ENCODE measurements at regions not wholly inside any gene's neighbourhood (a gene's known extent, or its start where the extent isn't known, plus 50 kb on each side); places are given as distances from the start of the nearest gene placed in this dataset.
A peak's percentile ranks its signal among the peaks of the same experiment; 100 is the strongest.
"Not testable (repeated sequence)": the region's sequence is repeated elsewhere in the genome, so short reads cannot be mapped to it uniquely, and the experiment has no call there.

- H3K9me1 ChIP-seq (ENCODE audit: control insufficient read depth, extremely low read depth, insufficient read depth, low read length); H3K4me2 ChIP-seq (ENCODE audit: control insufficient read depth, extremely low read depth, insufficient read depth, low read depth, low read length); dilution Hi-C loops (cut with MboI; ENCODE audit: extremely low pct_ligation_motif_present, low sequenced_read_pairs); H3K79me2 ChIP-seq (ENCODE audit: control insufficient read depth, insufficient read depth, low read length); H3K27me3 ChIP-seq (ENCODE audit: control insufficient read depth, extremely low read depth, insufficient read depth, low read length); H3K9ac ChIP-seq (ENCODE audit: control insufficient read depth, extremely low read depth, insufficient read depth, low read length); H3K36me3 ChIP-seq (ENCODE audit: control insufficient read depth in 2 of 2, extremely low read depth in 1 of 2, insufficient read depth in 2 of 2, low read length in 2 of 2); DNase-seq (ENCODE audit: low read depth, low spot score); H2AFZ ChIP-seq (ENCODE audit: control insufficient read depth, low read length); H3K27ac ChIP-seq (ENCODE audit: control insufficient read depth, insufficient read depth, low read length); H3K9me3 ChIP-seq (ENCODE audit: control insufficient read depth, low read depth, low read length); H4K20me1 ChIP-seq (ENCODE audit: control insufficient read depth, extremely low read depth, insufficient read depth, low read length); H3K4me3 ChIP-seq (ENCODE audit: control insufficient read depth in 2 of 3, extremely low read depth in 1 of 3, insufficient read depth in 2 of 3, low read depth in 1 of 3, low read length in 3 of 3); H3K4me1 ChIP-seq (ENCODE audit: control insufficient read depth, extremely low read depth, insufficient read depth, low read length): not testable (repeated sequence)
- FAIRE-seq: peak; percentile 23
Observed at GRCh38 chr7:149950578-149950924, 76.8 kb downstream of the ATP6V0E2 start.

DNA sequence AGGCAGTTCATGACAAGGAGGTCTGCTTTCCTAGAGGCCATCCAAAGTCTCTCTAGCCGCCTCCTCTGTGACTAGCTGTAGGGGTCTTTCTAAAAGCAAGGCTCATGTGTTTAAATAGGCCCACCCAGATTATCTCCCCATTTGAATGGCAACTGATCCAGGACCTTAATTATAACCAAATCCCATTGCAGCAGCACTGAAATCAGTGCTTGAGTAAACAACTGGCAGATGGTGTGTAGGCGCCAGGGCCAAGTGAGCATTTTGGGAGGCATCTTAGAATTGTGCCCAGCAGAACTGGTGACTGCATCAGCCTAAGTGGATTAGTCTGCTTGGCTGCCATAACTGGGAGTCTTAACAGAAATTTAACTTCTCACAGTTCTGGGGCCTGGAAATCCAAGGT lies 77.8 kb downstream of the ATP6V0E2 start:
- H3K4me3 ChIP-seq (ENCODE audit: control insufficient read depth in 2 of 3, extremely low read depth in 1 of 3, insufficient read depth in 2 of 3, low read depth in 1 of 3, low read length in 3 of 3); H3K36me3 ChIP-seq (ENCODE audit: control insufficient read depth in 2 of 2, extremely low read depth in 1 of 2, insufficient read depth in 2 of 2, low read length in 2 of 2); H3K4me1 ChIP-seq (ENCODE audit: control insufficient read depth, extremely low read depth, insufficient read depth, low read length); H3K9ac ChIP-seq (ENCODE audit: control insufficient read depth, extremely low read depth, insufficient read depth, low read length); H3K27me3 ChIP-seq (ENCODE audit: control insufficient read depth, extremely low read depth, insufficient read depth, low read length); DNase-seq (ENCODE audit: low read depth, low spot score); H3K27ac ChIP-seq (ENCODE audit: control insufficient read depth, insufficient read depth, low read length); dilution Hi-C loops (cut with MboI; ENCODE audit: extremely low pct_ligation_motif_present, low sequenced_read_pairs); H2AFZ ChIP-seq (ENCODE audit: control insufficient read depth, low read length); FAIRE-seq; H4K20me1 ChIP-seq (ENCODE audit: control insufficient read depth, extremely low read depth, insufficient read depth, low read length); H3K79me2 ChIP-seq (ENCODE audit: control insufficient read depth, insufficient read depth, low read length); H3K9me1 ChIP-seq (ENCODE audit: control insufficient read depth, extremely low read depth, insufficient read depth, low read length); H3K9me3 ChIP-seq (ENCODE audit: control insufficient read depth, low read depth, low read length); H3K4me2 ChIP-seq (ENCODE audit: control insufficient read depth, extremely low read depth, insufficient read depth, low read depth, low read length): not testable (repeated sequence)

GRCh38 chr7:149958880-149959279 lies 85.1 kb downstream of the ATP6V0E2 start:
- H3K36me3 ChIP-seq (ENCODE audit: control insufficient read depth in 2 of 2, extremely low read depth in 1 of 2, insufficient read depth in 2 of 2, low read length in 2 of 2); H2AFZ ChIP-seq (ENCODE audit: control insufficient read depth, low read length); H3K79me2 ChIP-seq (ENCODE audit: control insufficient read depth, insufficient read depth, low read length); H3K4me3 ChIP-seq (ENCODE audit: control insufficient read depth in 2 of 3, extremely low read depth in 1 of 3, insufficient read depth in 2 of 3, low read depth in 1 of 3, low read length in 3 of 3); H3K9ac ChIP-seq (ENCODE audit: control insufficient read depth, extremely low read depth, insufficient read depth, low read length); H3K4me2 ChIP-seq (ENCODE audit: control insufficient read depth, extremely low read depth, insufficient read depth, low read depth, low read length); H3K9me3 ChIP-seq (ENCODE audit: control insufficient read depth, low read depth, low read length); H3K27me3 ChIP-seq (ENCODE audit: control insufficient read depth, extremely low read depth, insufficient read depth, low read length); H3K9me1 ChIP-seq (ENCODE audit: control insufficient read depth, extremely low read depth, insufficient read depth, low read length); H3K27ac ChIP-seq (ENCODE audit: control insufficient read depth, insufficient read depth, low read length); FAIRE-seq; DNase-seq (ENCODE audit: low read depth, low spot score); H4K20me1 ChIP-seq (ENCODE audit: control insufficient read depth, extremely low read depth, insufficient read depth, low read length); H3K4me1 ChIP-seq (ENCODE audit: control insufficient read depth, extremely low read depth, insufficient read depth, low read length); dilution Hi-C loops (cut with MboI; ENCODE audit: extremely low pct_ligation_motif_present, low sequenced_read_pairs): not testable (repeated sequence)

DNA sequence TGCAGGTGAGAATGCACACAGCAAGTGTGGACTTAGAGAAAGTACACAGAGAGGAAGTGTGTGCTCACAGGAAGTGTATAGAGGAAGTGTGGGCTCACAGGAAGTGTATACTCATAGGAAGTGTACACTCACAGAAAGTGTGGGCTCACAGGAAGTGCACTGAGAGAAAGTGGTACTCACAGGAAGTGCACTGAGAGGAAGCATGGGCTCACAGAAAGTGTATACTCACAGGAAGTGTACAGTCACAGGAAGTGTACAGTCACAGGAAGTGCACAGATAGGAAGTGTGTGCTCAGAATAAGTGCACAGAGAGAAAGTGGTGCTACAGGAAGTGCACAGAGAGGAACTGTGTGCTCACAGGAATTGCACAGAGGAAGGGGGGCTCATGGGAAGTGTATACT lies 87.1 kb downstream of the ATP6V0E2 start:
- H3K4me1 ChIP-seq (ENCODE audit: control insufficient read depth, extremely low read depth, insufficient read depth, low read length); H3K9ac ChIP-seq (ENCODE audit: control insufficient read depth, extremely low read depth, insufficient read depth, low read length); FAIRE-seq; H3K27me3 ChIP-seq (ENCODE audit: control insufficient read depth, extremely low read depth, insufficient read depth, low read length); H3K9me1 ChIP-seq (ENCODE audit: control insufficient read depth, extremely low read depth, insufficient read depth, low read length); DNase-seq (ENCODE audit: low read depth, low spot score); H4K20me1 ChIP-seq (ENCODE audit: control insufficient read depth, extremely low read depth, insufficient read depth, low read length); H3K4me2 ChIP-seq (ENCODE audit: control insufficient read depth, extremely low read depth, insufficient read depth, low read depth, low read length); dilution Hi-C loops (cut with MboI; ENCODE audit: extremely low pct_ligation_motif_present, low sequenced_read_pairs); H2AFZ ChIP-seq (ENCODE audit: control insufficient read depth, low read length); H3K4me3 ChIP-seq (ENCODE audit: control insufficient read depth in 2 of 3, extremely low read depth in 1 of 3, insufficient read depth in 2 of 3, low read depth in 1 of 3, low read length in 3 of 3); H3K79me2 ChIP-seq (ENCODE audit: control insufficient read depth, insufficient read depth, low read length); H3K9me3 ChIP-seq (ENCODE audit: control insufficient read depth, low read depth, low read length); H3K36me3 ChIP-seq (ENCODE audit: control insufficient read depth in 2 of 2, extremely low read depth in 1 of 2, insufficient read depth in 2 of 2, low read length in 2 of 2); H3K27ac ChIP-seq (ENCODE audit: control insufficient read depth, insufficient read depth, low read length): not testable (repeated sequence)

DNA sequence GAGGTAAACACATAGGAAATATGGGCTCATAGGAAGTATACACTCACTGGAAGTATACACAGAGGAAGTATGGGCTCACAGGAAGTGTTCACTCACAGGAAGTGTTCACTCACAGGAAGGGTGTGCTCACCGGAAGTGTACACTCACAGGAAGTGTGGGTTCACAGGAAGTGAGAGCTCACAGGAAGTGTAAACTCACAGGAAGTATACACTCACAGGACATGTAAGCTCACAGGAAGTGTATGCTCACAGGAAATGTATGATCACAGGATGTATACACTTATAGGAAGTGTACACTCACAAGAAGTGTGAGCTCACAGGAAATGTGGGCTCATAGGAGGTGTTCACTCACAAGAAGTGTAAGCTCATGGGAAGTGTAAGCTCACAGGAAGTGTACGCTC lies 88.1 kb downstream of the ATP6V0E2 start:
- dilution Hi-C loops (cut with MboI; ENCODE audit: extremely low pct_ligation_motif_present, low sequenced_read_pairs); H3K27me3 ChIP-seq (ENCODE audit: control insufficient read depth, extremely low read depth, insufficient read depth, low read length); H3K27ac ChIP-seq (ENCODE audit: control insufficient read depth, insufficient read depth, low read length); H3K4me2 ChIP-seq (ENCODE audit: control insufficient read depth, extremely low read depth, insufficient read depth, low read depth, low read length); H3K9ac ChIP-seq (ENCODE audit: control insufficient read depth, extremely low read depth, insufficient read depth, low read length); H3K36me3 ChIP-seq (ENCODE audit: control insufficient read depth in 2 of 2, extremely low read depth in 1 of 2, insufficient read depth in 2 of 2, low read length in 2 of 2); H3K4me3 ChIP-seq (ENCODE audit: control insufficient read depth in 2 of 3, extremely low read depth in 1 of 3, insufficient read depth in 2 of 3, low read depth in 1 of 3, low read length in 3 of 3); H3K79me2 ChIP-seq (ENCODE audit: control insufficient read depth, insufficient read depth, low read length); H4K20me1 ChIP-seq (ENCODE audit: control insufficient read depth, extremely low read depth, insufficient read depth, low read length); DNase-seq (ENCODE audit: low read depth, low spot score); H3K9me1 ChIP-seq (ENCODE audit: control insufficient read depth, extremely low read depth, insufficient read depth, low read length); FAIRE-seq; H3K4me1 ChIP-seq (ENCODE audit: control insufficient read depth, extremely low read depth, insufficient read depth, low read length); H2AFZ ChIP-seq (ENCODE audit: control insufficient read depth, low read length); H3K9me3 ChIP-seq (ENCODE audit: control insufficient read depth, low read depth, low read length): not testable (repeated sequence)
